H1 (cell line): ENCODE measurements at regions not wholly inside any gene's neighbourhood (a gene's known extent, or its start where the extent isn't known, plus 50 kb on each side); places are given as distances from the start of the nearest gene placed in this dataset.

Experiments used
- BCL11A ChIP-seq, 2 experiments: IDR thresholded peaks; one replicate each; pipeline ENCODE4 v1.6.1; 2011; ENCODE audit warnings: low read depth in 2 of 2, low read length in 2 of 2, mild to moderate bottlenecking in 2 of 2
- CHD7 ChIP-seq: fragments of 300-600 bp; sonication (generic); IDR thresholded peaks from 2 replicates; pipeline ENCODE4 v1.7.1; 2012; ENCODE audit warnings: low read length, moderate library complexity, mild to moderate bottlenecking, inconsistent platforms; ENCODE audit not compliant: insufficient replicate concordance
- JUN ChIP-seq: IDR thresholded peaks from 2 replicates; pipeline ENCODE4 v1.6.1; 2011; ENCODE audit warnings: low read depth, mild to moderate bottlenecking, improper control_type of control experiment, low read length
- MAFK ChIP-seq: IDR thresholded peaks from 2 replicates; pipeline ENCODE4 v1.6.1; 2012; ENCODE audit warnings: low read depth, mild to moderate bottlenecking, improper control_type of control experiment, low read length
- NRF1 ChIP-seq: IDR thresholded peaks from 2 replicates; pipeline ENCODE4 v1.6.1; 2011; ENCODE audit warnings: mild to moderate bottlenecking, low read depth, low read length, improper control_type of control experiment
- POLR2AphosphoS5 ChIP-seq: IDR thresholded peaks from 2 replicates; pipeline ENCODE4 v1.6.1; 2011; ENCODE audit warnings: low read depth, low read length
- RBBP5 ChIP-seq: IDR thresholded peaks from 2 replicates; pipeline ENCODE4 v1.7.1; 2012; ENCODE audit warnings: low read depth, mild to moderate bottlenecking, inconsistent platforms, low read length, moderate library complexity, borderline replicate concordance
- SIRT6 ChIP-seq: IDR thresholded peaks from one replicate; pipeline ENCODE4 v1.7.1; 2012; ENCODE audit warnings: low read length, inconsistent platforms
- SP1 ChIP-seq: IDR thresholded peaks from 2 replicates; pipeline ENCODE4 v1.6.1; 2011; ENCODE audit warnings: low read depth, low read length
- TBP ChIP-seq: IDR thresholded peaks from 2 replicates; pipeline ENCODE4 v1.6.1; 2011; ENCODE audit warnings: low read depth, low read length, improper control_type of control experiment
- TF ChIP-seq, protein P1 (sequence below): IDR thresholded peaks from 2 replicates; pipeline ENCODE4 v1.6.1; 2012; ENCODE audit warnings: low read length, inconsistent platforms

- TF ChIP-seq CHD7, result no peak
- TF ChIP-seq MAFK, result no peak
- no peak for TF ChIP-seq NRF1
- no peak for TF ChIP-seq SIRT6
- TF ChIP-seq, protein P1, sequence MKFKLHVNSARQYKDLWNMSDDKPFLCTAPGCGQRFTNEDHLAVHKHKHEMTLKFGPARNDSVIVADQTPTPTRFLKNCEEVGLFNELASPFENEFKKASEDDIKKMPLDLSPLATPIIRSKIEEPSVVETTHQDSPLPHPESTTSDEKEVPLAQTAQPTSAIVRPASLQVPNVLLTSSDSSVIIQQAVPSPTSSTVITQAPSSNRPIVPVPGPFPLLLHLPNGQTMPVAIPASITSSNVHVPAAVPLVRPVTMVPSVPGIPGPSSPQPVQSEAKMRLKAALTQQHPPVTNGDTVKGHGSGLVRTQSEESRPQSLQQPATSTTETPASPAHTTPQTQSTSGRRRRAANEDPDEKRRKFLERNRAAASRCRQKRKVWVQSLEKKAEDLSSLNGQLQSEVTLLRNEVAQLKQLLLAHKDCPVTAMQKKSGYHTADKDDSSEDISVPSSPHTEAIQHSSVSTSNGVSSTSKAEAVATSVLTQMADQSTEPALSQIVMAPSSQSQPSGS, result no peak
- no peak for TF ChIP-seq RBBP5
- TF ChIP-seq JUN, result no peak
- TF ChIP-seq SP1, result no peak
- no peak for TF ChIP-seq BCL11A (IDR thresholded peaks at IDR 0.05; ENCODE audit: low read depth in 2 of 2, low read length in 2 of 2)
- TF ChIP-seq POLR2AphosphoS5, result no peak
- TF ChIP-seq TBP, result no peak
These were observed 1428.3 kb upstream of the TENM3 start (continued) for GRCh38 chr4:180814875-180815417.
